Body of pancreas (tissue), 4 donors: ENCODE measurements at regions not wholly inside any gene's neighbourhood (a gene's known extent, or its start where the extent isn't known, plus 50 kb on each side); places are given as distances from the start of the nearest gene placed in this dataset.

ENCODE experiments used
- ATAC-seq: fragments of 150-250 bp; one replicate; pipeline ENCODE4 v1.9.1; 2016
- DNase-seq, 4 donors: peaks; one replicate each; pipeline ENCODE4 v3.0.0-alpha.2; 2019
- H3K27ac ChIP-seq, 4 donors: fragments of 200-600 bp; sonication (generic); 1 replicate in 3 of 4; 2 replicates in 1 of 4; pipeline versions ENCODE4 v1.5.1 to v1.6.1; 2016 to 2019; ENCODE audit warnings: mild to moderate bottlenecking in 1 of 4, mixed read lengths in 1 of 4, moderate library complexity in 1 of 4
- H3K27me3 ChIP-seq, 2 donors: fragments of 200-600 bp; sonication (generic); one replicate each; pipeline ENCODE4 v1.6.0; 2016; ENCODE audit warnings: mild to moderate bottlenecking in 1 of 2
- H3K36me3 ChIP-seq, 2 donors: fragments of 200-600 bp; sonication (generic); replicated peaks in 1 of 2; 2 replicates each; pipeline ENCODE4 v1.5.1; 2016; ENCODE audit warnings: low read depth in 2 of 2; ENCODE audit not compliant: insufficient read depth in 1 of 2
- H3K4me1 ChIP-seq: fragments of 200-600 bp; sonication (generic); one replicate; pipeline ENCODE4 v1.6.0; 2016
- H3K4me3 ChIP-seq, 2 donors: fragments of 200-600 bp; sonication (generic); 1 replicate in 1 of 2; 2 replicates in 1 of 2; pipeline ENCODE4 v1.5.1; 2016 to 2019
- H3K9me3 ChIP-seq, 3 donors: fragments of 200-600 bp; sonication (generic); 1 replicate in 2 of 3; 2 replicates in 1 of 3; pipeline ENCODE4 v1.5.1; 2016
- POLR2A ChIP-seq, 3 donors: fragments of 450-650 bp; IDR thresholded peaks; one replicate each; pipeline ENCODE4 v1.6.1; 2016; ENCODE audit warnings: antibody characterized with exemption in 3 of 3, mild to moderate bottlenecking in 2 of 3
- whole genome bisulfite sequencing, 2 donors: methylation state at CpG; one replicate each; pipeline ENCODE4 v1.1.5; 2017; 5-methylcytosine and 5-hydroxymethylcytosine counted together
- intact Hi-C: fragments of 100-400 bp; cut with DNase I; formaldehyde crosslinking; loops from one replicate; pipeline ENCODE4 v1.15.1; 2023
- TF ChIP-seq, protein P1 (sequence below), 7 experiments: fragments of 450-650 bp in 4 of 7; fragments of 200-600 bp in 3 of 7; sonication (generic) in 3 of 7; IDR thresholded peaks; one replicate each; pipeline ENCODE4 v1.5.1; 2016 to 2019; ENCODE audit warnings: antibody characterized with exemption in 7 of 7

- no peak for TF ChIP-seq POLR2A (IDR thresholded peaks at IDR 0.05)
- TF ChIP-seq, protein P1, sequence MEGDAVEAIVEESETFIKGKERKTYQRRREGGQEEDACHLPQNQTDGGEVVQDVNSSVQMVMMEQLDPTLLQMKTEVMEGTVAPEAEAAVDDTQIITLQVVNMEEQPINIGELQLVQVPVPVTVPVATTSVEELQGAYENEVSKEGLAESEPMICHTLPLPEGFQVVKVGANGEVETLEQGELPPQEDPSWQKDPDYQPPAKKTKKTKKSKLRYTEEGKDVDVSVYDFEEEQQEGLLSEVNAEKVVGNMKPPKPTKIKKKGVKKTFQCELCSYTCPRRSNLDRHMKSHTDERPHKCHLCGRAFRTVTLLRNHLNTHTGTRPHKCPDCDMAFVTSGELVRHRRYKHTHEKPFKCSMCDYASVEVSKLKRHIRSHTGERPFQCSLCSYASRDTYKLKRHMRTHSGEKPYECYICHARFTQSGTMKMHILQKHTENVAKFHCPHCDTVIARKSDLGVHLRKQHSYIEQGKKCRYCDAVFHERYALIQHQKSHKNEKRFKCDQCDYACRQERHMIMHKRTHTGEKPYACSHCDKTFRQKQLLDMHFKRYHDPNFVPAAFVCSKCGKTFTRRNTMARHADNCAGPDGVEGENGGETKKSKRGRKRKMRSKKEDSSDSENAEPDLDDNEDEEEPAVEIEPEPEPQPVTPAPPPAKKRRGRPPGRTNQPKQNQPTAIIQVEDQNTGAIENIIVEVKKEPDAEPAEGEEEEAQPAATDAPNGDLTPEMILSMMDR (IDR thresholded peaks at IDR 0.05): no peak
- ATAC-seq (no peak), DNase-seq (no peak)
- Histone ChIP-seq H3K4me3 (no peak overlapping the region), H3K4me1 (no peaks in the 10 kb centered on the region), H3K27ac (no peak overlapping the region), H3K9me3 (no peaks in the 10 kb centered on the region), H3K27me3 (no peaks in the 10 kb centered on the region), H3K36me3 (no peaks in the 10 kb centered on the region)
- 47 to 56% methylated on average over 2 of the region's 2 CpGs for WGBS, 2 donors
- intact Hi-C loops: no loop called here
Observed at GRCh38 chr1:217240656-217241055, 390.2 kb downstream of the GPATCH2 start.

GRCh38 chr1:217238945-217239344 lies 391.9 kb downstream of the GPATCH2 start:
- H3K4me3 ChIP-seq: no peak overlapping the region
- intact Hi-C loops: no loop called here
- H3K36me3 ChIP-seq: no peaks in the 10 kb centered on the region
- H3K9me3 ChIP-seq: no peaks in the 10 kb centered on the region
- H3K27me3 ChIP-seq: no peaks in the 10 kb centered on the region
- DNase-seq (no peak), ATAC-seq (no peak)
- H3K4me1 ChIP-seq: no peaks in the 10 kb centered on the region
- no peak for TF ChIP-seq POLR2A (IDR thresholded peaks at IDR 0.05)
- TF ChIP-seq, protein P1 (IDR thresholded peaks at IDR 0.05): no peak
- H3K27ac ChIP-seq: no peak overlapping the region

DNA sequence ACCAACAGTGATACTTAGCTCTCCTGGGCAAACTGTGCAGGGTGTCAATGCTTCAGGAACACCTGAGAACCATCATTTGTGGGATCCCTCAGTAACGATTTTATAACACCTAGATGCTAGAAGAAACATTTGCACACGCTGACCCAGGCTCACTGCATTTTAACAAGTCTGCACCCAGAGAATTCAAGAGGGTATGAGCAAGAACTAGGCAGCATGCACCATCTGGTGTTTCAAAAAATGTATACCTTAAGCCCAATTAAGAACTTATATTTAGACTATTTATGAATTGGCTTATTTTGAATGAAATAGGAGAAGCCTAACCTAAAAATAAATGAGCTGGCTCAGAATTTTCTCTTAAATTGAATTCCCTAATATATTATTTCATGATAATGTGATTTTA lies 400.5 kb downstream of the GPATCH2 start:
- H3K36me3 ChIP-seq: no peaks in the 10 kb centered on the region
- WGBS, 2 donors: 46 to 47% methylated on average over 2 of the region's 2 CpGs
- H3K9me3 ChIP-seq: no peaks in the 10 kb centered on the region
- DNase-seq: no peak
- no peak overlapping the region for H3K4me3 ChIP-seq
- no peak for ATAC-seq
- H3K4me1 ChIP-seq: no peaks in the 10 kb centered on the region
- intact Hi-C loops: no loop called here
- TF ChIP-seq POLR2A (IDR thresholded peaks at IDR 0.05): no peak
- TF ChIP-seq, protein P1 (IDR thresholded peaks at IDR 0.05): no peak
- H3K27me3 ChIP-seq: no peaks in the 10 kb centered on the region
- H3K27ac ChIP-seq: no peak overlapping the region

DNA sequence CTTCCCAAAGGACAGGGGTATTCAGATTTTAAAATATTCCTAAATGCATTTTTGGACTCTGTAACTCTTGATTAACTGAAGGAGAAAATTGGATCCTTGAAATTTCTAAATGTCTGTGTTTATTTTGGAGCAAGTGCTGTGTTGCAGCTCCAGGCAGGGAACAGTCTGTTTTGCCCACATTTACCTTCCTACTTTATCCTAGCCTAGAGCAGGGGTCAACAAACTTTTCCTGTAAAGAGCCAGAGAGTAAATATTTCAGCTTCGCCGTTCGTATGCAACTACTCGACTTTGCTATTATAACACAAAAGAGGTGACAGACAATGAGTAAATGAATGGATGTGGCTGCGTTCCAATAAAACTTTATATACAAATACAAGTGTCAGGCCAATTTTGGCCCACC lies 402.2 kb downstream of the GPATCH2 start:
- no peak overlapping the region for H3K27ac ChIP-seq
- DNase-seq (no peak), ATAC-seq (no peak)
- intact Hi-C loops: no loop called here
- WGBS, 2 donors: 59% methylated on average over 5 of the region's 5 CpGs
- TF ChIP-seq POLR2A (IDR thresholded peaks at IDR 0.05): no peak
- TF ChIP-seq, protein P1 (IDR thresholded peaks at IDR 0.05): no peak
- no peak overlapping the region for H3K4me3 ChIP-seq
- H3K27me3 ChIP-seq: no peaks in the 10 kb centered on the region
- no peaks in the 10 kb centered on the region for H3K9me3 ChIP-seq
- no peaks in the 10 kb centered on the region for H3K36me3 ChIP-seq
- no peaks in the 10 kb centered on the region for H3K4me1 ChIP-seq

- Histone ChIP-seq H3K9me3 (no peaks in the 10 kb centered on the region), H3K27ac (no peak overlapping the region), H3K27me3 (no peaks in the 10 kb centered on the region), H3K4me3 (no peak overlapping the region), H3K4me1 (no peaks in the 10 kb centered on the region), H3K36me3 (no peaks in the 10 kb centered on the region)
- DNase-seq (no peak), ATAC-seq (no peak)
- WGBS, 2 donors: 77 to 96% methylated on average over 1 of the region's 1 CpG
- TF ChIP-seq, protein P1 (IDR thresholded peaks at IDR 0.05): no peak
- no peak for TF ChIP-seq POLR2A (IDR thresholded peaks at IDR 0.05)
- intact Hi-C loops: no loop called here
Observed at GRCh38 chr1:217224201-217224600, 406.7 kb downstream of the GPATCH2 start.
